Stimulated activated CD4-positive, alpha-beta T cell treated with anti-CD3 and anti-CD28 coated beads, Interleukin-1b, Interleukin-23, amount 100 ng/mL, for 4 hours (primary cell): ENCODE measurements at regions not wholly inside any gene's neighbourhood (a gene's known extent, or its start where the extent isn't known, plus 50 kb on each side); places are given as distances from the start of the nearest gene placed in this dataset.
A peak's percentile ranks its signal among the peaks of the same experiment; 100 is the strongest.

Experiments
- DNase-seq, 2 donors: peaks; one replicate each; pipeline ENCODE4 v3.0.0-alpha.2; 2020; ENCODE audit warnings: low read depth in 2 of 2

DNA sequence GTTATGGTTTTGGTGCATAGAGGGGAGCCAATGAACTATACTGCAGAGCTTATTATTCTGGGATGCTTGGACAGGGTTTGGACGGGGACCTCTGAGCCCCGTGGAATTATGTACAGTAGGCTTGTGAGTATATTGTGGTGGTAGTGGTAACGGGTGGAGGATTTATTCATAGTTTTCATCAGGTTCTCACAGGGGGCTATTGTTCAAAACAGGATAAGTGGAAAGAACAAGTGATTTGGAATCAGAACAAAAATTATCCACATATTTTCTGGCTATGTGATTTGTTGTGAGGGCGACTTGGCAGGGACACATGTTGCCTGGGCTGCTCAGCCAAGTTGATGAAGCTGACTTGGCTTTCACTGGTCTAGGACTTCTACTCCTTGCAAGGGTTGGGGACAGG is 64.6 kb upstream of the ELOVL5 start:
- no peak for DNase-seq

DNA sequence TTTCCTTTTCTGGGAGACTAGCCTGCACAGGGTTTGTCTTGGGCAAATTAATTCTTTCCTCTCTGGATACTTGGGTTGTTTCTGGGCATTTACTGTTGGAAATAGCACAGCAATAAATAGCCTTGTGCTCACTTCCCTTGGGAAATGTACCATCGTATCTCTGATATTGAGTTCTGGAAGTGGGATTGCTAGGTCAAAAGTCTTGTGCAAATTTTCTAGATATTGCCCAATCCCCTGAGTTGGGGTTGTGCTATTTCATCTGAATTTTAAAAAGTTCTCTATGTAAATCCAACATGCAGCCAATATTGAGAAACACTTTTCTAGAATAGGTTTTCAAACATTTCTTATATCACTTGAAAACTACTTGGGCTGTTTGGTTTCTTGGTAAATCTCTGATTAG is 64.0 kb upstream of the ELOVL5 start:
- DNase-seq = no peak

DNA sequence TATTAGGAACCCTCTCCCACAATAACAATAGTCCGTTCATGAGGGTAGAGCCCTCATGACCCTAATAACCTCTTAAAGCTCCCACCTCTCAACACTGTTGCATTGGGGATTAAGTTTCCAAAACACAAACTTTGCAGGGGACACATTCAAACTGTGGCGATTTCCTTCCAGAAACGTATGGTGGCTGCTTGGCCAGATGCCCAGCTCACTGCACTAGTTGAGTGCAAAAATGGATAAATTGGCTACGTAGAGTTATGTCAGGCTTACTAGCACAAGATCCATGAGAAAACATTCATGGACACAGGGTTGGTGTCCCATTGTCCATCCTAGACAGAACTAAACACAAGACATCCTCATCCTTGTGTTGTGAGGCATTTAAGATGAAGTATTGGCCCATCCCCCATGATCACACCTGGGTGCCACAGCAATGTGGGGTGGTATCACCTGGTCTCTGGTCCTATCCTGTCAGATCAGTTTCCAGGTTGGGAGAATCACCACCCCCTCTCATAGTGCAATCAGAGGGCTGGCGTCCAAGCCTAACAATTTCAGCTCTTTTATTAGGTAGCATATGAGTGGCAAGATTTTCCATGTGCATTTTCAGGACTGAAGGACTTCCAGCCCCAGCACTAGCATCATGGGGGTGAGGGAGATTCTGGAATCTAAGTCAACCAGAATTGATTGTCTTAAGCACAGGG is 63.4 kb upstream of the ELOVL5 start:
- DNase-seq = no peak

DNA sequence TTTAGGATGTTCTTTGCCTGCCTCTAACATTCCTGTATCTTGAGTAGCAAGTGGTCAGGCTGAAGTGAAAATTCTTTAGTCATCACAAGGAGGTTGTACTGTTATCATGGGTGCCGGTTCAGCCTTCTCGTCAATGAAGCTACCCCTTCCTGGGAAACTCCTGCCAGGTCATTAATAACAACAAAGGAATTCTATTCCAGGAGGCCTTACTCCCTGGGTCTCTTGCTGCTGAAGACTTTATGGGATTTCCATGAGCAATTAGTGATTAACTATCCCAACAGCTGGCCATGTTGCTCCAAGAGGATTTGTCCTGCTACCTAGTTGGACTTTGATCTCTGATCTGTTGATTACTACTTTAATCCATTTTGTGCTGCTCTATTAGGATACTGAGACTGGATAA is 62.7 kb upstream of the ELOVL5 start:
- no peak for DNase-seq

DNA sequence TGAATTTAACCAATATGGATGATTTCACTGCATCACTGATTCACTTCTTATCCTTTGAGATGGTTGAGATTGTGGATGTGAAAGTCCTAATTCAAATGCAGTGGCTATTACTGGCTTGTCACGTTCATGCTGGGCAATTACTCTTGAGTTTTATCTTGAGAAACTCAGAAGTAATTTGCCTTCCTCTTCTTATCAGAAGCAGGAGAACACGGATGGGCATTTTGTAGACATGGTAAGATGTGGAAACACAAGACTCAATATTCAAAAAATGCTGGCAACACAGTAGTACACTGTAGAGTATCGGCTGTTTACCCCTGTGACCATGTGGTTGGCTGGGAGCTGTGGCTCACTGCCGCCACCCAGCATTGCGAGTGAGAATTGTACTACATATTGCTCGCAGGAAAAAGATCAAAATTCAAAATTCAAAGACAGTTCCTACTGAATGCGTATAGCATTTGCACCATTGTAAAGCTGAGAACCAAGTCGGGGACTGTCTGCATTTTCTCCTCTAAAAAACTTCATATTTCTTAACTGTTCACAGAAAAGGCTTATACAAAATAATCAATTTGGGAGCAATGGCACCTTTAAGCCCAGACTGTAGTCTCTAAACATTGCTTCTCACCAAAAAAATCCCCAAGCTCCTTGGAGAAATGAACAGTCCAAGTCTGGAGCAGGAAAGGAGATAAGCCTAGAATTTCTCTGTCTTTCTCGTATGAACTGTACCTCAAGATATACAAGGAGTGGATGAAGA is 61.9 kb upstream of the ELOVL5 start:
- peak; percentile 34 to 49 for DNase-seq

- no peak for DNase-seq
Measured at GRCh38 chr6:53408826-53409225, 60.1 kb upstream of the ELOVL5 start.

DNA sequence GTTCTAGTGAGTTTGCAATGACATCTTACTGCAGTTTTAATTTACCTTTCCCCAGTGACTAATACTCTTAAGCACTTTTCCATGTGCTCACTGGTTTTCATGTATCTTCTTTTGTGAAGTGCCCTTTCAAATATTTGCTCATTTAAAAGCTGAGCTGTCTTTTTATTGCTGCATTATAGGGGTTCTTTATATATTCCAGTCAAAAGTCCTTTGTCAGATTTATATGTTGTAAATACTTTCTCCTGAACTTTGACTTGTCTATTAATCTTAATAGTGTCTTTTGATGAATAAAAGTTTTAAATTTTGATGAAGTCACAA is 50.2 kb upstream of the ELOVL5 start:
- no peak for DNase-seq

DNA sequence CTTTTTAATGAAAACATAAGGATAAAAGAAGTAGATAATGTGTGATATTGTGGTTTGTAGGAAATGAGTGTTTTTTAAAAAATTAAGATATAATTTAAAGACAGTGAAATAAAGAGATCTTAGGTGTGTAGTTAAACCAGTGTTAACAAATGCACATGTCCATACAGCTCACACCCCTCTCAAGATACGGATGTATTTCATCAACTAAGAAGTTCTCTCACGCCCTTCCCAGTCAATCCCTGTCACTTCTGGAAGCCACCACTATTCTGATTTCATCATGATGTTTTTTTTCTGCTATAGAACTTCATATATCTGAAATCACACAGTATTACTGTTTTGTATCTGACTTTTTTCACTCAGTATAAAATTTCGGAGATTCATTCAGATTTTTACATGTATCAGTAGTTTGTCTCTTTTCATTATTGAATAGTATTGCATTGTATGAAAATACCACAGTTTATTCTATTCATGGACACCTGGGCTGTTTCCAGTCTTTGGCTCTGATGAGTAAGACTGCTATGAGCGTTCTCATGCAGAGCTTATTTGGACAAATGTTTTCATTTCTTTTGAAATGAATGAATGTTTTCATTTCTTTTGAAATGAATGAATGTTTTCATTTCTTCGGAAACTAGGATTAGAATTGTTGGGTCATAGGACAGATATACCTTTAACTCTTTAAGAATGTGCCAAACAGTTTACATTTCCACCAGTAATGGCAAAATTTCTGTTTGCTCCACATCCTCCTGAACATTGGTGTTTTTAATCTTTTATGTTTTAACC is 49.7 kb upstream of the ELOVL5 start:
- DNase-seq = no peak
